HG03521 (cell line): ENCODE measurements at regions not wholly inside any gene's neighbourhood (a gene's known extent, or its start where the extent isn't known, plus 50 kb on each side); places are given as distances from the start of the nearest gene placed in this dataset.
A peak's percentile ranks its signal among the peaks of the same experiment; 100 is the strongest.
"Not testable (repeated sequence)": the region's sequence is repeated elsewhere in the genome, so short reads cannot be mapped to it uniquely, and the experiment has no call there.

Experiments
- ATAC-seq: cut with Tn5 transposase; IDR thresholded peaks from one replicate; pipeline ENCODE4 v1.9.1; 2021; ENCODE audit warnings: mild to moderate bottlenecking, moderate library complexity; ENCODE audit not compliant: unreplicated experiment

DNA sequence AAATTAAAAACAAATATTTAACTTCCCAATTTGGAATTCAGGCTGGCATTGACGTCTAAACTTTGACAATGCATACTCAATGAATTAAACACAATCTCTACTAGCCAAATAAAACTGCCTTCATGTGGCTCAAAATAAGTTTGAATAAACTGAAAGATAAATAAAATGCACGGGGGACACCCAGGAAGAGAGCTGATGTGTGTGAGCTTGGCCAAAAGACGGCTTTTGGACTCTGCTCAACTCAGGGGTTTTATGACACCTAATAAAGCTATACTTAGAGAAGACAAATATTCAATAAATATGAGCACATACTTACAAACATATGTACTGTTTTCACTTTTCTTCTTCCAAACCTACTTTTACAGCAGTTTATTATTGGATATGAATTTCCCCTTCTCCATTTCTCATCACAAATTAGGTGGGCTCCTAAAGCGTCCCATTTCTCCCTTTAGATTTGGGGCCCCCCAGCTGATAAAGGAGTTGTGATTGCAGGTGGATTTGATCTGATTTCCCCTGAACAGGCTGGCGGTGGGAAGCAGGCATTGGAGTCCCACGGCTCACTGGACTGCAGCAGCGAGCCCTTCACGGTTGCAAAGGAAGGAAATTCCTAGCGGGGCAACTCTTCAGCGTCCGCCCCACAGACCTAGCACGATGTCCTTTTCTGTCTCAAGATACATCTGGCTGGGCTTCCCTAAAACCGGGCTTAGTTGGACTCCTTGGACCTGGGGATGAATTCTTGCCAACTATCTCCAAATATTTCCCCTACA is 79.6 kb downstream of the INSIG1 start:
- ATAC-seq, result no peak

DNA sequence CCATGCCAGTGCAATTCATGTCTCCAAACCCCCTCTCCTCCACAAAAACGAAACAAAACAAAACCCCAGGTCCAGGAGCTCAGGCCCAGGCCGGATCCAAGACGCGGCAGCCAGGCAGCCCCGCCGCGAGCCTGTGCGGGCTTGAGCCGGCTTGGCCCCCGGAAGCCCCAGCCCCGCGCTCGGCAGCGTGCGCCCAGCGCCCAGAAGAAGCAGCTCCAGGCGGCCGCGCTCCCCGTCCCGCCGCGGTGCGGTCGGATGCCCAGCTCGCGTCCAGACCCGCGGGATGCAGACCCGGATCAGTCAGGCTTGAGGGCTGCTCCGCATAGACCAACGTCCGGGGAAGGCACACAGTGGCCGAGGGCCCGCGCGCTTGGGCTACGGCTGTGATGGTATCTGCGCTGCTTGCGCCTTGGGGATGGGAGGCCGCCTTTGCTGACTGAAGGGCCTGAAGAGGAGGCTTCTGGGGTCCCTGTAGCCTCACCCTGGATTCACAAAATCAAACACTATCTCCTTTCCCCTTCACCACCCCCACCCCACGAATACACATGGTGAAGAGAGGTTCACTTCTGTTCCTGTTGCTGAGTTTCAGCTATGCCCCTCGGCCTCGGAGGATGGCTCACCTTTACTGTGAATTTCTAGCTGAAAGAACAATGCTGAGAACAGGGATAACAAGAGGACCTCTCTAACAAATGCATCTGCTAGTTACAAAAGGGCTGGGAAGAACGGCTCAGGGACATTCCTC is 79.9 kb upstream of the EN2 start:
- no peak for ATAC-seq

DNA sequence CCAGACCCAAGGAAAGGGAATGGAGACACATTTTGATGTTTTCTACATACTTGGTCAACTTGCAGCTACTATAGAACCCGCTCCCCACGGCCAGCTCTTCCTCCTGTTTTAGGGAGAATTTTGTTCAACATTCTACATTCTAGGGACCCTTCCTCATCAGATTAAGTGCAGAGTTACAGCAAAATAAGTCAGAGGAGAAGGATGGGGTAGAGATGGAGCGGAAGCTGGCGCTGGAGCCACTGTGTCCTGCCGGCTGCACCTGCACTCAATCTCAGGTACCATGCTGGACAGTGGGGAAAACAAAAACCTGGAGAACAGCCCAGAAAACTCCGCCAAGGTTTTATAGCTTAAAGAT is 79.4 kb upstream of the EN2 start:
- no peak for ATAC-seq

DNA sequence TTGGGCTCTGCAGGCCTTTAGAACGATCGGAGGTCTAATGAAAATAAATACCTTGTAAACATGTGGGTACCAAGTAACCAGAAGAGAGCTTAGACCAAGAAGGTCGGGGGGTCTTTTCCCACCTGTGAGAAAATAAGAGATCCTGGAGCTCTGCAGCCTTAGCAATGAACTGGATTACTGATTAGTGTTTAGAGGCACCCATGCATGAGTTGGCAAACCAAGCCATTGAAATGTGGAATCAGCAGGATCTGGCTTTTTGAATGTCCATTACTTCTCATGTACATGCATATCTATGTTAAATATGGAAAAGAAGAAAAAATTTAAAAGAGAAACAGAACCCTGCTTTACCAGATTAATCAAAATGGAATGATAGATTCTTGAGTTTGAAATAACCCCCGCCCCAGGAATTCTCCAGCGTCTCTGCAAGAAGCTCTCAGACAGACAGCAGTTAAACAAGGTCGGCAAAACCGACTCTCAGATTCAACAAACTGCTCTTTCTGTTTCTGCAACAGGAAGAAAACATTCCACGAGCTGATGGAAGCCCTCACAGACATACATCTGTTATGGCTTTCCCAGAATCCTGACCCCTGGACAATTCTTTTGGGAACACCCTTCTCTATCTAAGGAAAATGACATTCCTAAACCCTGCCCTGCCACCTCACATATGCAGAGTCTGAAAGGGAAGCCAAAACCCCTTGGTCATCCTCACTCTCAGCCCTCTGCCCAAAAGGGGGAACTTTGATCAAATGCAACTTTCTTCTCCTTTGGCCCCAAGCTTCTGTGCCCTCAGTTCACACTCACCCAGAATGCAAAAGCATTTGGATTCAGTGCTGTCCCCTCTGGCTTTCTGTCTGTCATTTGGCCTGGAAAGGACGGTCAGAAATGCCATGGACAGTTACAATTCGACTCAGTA is 78.7 kb upstream of the EN2 start:
- ATAC-seq, result no peak

DNA sequence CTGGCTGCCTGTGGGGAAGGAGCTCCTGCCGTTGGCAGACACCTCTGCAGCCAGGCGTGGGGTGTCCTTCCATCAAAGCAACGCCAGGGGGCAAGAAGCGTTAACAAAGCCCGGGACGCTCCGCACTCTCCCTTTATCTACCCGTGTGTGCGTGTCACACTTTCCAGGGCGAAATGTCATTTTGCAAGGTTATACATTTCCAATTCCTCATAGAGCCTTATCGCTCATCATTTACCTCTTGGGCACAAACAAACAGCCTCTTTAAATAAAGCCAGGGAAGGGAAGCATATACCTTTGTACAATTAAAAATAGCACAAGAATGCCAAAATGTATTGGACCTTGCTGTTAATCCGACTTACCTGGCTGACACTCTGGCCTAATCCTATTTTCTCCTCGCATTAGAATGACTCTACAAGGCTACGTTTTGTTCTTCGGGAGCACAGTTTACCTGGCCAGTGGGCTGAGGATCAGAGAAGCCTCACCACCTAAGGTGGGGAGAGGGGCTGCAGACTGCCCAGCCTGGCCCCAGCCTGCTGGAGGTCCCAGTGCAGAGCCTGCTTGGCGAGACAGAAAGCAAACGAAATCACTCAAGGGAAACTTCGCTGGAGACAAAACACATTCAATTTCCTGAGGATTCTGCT is 77.6 kb upstream of the EN2 start:
- ATAC-seq, result peak; percentile 85

DNA sequence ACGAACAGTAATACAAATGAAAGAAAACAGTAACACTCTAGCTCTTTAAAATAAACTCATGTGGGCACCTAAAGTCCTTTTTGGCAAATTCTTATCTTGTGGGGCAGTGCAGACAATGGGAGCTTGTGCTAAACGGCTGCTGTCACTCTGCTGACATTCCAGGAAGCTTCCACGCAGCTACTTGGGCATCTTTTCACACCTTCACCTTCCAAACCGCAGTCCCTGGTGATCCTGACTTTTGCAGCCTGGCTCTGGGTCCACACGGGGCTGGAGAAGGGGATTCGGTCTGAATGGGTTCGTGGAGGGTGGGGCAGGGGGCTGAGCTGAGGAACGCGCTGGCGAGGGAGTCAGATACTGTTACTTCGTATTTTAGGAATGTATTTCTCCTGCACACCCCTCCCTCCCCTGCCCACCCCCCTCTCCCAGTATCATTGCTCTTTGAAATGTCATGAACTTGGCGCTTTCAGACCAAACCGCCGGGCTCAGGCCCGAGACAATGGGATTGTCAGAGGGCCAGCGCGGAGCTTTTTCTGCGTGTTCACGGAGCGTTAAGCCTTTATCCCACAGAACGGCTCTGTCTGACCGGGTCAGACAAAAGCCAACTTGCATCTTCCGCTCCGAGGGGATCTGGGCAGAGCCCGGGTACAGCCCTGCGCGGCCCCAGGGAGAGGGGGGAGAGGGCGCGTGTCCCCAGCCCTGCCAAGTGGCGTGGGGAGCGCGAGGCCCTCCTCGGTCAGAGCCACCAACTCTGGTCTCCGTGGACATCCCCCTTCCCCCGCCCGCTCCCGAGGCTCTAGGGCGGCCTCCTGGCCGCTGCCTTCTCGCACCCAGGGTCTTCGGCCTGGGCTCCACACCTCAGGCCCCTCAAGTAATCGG is 76.7 kb upstream of the EN2 start:
- no peak for ATAC-seq

DNA sequence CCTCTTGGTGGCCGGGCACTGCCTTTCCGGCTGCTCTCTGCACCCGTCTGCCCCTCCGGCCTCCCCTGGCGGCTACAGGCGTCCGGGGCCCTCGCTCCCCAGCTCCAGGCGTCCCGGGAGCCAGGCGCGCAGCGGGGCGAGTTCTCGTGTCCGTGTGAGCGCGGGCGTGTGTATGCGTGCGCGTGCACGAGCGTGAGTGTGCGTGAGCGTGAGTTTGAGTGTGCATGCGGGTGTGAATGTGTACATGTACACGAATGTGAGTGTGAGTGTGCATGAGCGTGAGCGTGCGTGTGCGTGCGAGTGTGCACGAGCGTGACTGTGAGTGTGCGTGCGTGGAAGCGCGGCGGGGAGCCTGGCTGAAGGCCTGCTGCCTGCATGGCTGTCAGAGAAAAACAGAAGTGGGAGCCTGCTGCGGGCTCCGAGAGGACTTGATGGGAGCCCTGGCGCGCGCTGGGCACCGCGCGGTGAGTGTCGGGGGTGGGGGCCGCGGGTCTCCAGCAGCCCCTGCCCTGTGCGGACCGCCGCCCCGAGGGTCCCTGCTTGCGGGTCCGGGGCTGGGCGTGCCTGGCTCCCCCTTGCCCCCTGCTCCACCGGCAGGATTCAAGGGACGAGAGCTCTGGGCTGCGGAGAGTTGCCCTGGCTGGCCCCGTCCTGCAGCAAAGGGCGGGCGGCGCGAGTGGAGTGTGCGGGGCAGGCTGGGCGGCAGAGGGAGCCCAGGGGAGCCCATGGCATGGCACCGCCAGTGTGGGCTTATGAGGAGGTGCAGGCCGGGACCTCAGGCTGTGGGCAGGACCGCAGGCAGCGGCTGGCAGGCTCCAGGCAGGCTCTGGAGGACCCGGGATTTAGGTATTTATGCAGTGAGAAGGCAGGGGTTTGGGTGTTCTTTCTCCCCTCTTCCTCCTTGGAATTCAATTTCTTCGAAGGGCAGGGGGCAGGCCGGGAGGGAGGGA is 75.8 kb upstream of the EN2 start:
- ATAC-seq, result no peak

DNA sequence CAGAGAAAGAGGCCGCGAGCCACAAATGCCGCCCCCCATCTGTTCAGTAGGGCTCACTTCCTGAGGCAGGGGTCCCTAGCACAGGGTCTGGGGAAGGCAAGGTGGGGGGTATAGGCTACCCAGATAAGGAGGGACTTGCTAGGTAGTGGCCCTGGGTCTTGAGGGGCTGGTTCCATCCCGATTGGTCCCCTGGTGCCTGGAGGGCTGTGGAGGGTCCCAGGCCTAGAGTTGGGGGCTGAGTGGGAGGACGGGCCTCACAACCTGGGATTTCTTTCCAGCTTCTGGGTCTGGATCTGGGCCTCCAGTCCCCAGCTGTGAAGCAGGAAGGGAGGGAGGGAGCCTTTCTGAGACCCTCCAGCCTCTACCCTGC is 75.1 kb upstream of the EN2 start:
- ATAC-seq, result no peak

DNA sequence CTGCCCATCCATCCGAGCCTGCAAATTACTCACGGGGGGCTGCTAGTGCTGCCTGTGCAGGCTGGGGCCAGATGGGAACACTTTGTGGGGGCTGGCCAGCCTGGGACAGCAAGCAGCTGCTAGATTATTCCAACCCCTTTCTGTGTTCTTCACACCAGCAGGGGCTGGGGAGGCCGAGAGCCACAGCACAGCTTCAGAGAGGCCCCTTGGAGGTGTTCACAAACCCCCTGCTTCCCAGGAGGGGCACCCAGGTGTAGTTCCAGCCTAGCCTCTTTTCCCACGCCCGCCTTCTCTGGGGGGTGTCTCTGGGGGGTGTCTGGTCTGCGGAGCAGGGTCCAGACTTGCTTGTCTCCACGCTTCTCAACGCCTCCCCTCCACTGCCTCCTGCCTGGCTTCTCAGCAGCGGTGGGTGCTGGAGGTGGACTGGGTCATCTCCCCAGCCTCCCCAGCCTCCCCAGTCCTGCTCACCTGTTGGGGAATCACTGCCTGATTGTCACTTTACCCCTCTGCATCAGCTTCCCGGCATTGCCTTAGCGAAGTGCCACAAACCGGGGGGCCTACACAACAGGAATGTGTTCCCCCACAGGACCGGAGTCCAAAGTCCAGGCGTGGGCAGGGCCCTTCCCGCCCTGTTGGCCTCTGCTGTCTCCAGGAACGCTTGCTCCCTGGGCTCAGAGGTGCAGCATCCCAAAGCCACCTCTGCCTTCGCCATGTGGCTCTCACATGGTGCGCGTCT is 74.0 kb upstream of the EN2 start:
- no peak for ATAC-seq

DNA sequence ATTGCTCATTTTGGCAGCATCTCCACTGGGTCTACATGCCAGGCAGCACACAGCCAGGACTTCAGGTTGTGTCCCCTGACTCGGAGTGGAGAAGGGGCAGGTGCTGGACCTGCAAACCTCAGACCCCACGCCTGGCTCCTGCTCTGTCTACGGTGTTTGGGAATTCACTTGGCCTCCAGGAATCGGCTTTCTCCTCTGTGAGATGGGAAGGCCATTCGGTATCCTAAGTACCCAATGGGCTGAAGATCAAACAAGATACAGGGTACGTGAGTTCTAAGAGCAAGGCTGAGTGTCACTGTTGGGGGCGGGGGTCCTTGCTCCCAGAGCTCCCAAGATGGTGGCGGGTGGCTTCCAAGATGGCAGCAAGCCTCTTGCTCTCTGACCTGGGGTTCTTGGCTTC is 73.2 kb upstream of the EN2 start:
- no peak for ATAC-seq

DNA sequence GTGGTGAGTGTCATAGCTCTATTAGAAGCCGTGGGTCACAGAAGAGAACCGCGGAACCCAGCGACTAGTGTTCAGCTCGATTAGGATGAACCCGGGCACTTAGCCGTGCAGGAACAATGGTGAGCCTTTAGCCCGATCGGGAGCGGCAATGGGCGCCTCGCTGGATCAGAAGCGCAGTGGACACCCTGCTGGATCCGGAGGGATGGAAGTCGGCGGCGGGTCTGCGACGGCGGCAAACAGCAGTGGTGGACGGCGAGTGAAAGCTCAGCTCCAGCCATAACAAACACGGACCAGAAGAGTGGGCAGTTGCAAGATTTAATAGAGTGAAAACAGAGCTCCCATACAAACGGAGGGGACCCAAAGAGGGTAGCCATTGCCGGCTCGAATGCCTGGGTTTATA is 72.7 kb upstream of the EN2 start:
- not testable (repeated sequence) for ATAC-seq

DNA sequence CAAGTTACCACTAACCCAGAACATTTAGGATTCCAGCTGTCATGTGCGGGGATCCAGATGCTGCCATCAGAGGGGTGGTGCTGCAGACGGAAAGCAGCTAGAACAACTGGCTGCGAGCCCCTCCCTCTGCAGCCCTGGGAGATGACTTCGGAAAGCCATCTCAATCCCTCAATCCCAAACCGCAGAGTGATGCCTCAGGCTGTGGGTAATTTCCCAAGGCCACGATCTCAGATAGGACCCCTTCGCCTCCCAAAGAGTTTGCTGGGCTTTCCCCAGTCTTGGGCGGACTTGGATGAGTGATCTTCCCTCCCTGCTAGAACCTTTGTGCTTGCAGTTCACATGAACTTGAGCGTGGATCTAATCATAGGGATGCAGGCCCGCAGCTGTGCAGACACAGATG is 71.3 kb upstream of the EN2 start:
- no peak for ATAC-seq

DNA sequence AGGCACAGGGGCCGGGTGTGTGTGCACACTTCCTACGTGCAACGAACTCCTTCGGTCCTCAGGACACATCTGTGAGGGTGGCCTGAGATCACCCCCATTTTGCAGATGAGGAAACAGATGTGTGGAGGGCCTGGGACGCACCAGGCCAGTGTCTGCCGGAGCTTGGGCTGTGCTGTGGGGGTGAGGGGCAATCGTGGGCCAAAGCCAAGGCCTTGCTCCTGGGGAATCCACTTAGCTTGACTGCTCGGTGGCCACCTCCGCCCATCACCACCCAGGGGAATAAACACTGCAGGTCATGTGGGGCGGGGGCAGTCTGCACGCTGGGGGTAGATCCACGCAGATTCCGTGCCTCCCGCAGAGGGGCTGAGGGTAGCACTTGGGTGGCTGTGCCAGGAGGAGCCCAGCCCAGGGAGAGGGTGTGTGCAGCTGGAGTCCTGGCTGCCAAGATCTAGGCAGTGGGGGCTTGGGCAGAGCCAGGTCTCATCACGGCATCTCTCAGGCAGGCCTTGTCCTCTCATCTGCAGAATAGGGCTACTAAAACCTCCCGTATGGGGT is 70.8 kb upstream of the EN2 start:
- ATAC-seq, result no peak

DNA sequence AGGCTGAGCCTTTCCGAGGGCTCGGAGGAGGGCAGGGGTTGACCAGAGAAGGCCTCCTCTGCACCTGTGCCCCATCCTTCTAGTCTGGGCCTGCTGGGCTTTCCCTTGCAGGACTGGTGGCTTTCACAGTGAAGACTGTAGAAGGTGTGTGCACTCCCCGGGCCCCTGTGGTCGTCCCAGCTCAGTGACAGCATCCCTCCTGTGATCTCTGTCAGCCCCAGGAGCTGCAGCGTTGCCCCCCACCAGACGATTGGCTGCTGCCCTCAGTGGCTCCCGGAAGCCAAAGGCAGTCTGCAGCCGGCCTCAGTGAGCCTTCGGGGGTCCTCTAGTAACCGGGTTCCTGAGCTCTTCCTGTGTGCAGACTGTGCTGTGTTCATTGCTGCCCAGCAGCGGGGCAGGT is 69.4 kb upstream of the EN2 start:
- no peak for ATAC-seq

DNA sequence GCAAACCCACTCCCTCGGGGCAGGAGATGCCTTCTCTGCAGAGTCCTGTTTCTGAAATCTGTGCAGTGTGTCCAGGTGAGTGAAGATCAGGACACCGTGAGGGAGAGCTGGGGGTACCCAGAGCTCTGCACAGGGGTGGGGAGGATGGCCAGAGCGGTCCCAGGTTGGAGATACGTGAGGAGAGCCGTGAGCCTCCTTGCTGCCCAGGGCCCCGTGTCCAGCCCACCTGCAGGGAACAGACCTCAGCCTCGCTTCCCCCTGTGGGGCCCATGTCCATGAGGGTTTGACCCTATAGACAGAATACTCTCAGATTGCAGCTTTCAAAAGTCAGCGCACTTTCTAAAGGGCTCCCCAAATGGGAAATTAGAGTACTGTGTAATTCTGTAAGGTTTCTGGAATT is 66.5 kb upstream of the EN2 start:
- ATAC-seq, result no peak

DNA sequence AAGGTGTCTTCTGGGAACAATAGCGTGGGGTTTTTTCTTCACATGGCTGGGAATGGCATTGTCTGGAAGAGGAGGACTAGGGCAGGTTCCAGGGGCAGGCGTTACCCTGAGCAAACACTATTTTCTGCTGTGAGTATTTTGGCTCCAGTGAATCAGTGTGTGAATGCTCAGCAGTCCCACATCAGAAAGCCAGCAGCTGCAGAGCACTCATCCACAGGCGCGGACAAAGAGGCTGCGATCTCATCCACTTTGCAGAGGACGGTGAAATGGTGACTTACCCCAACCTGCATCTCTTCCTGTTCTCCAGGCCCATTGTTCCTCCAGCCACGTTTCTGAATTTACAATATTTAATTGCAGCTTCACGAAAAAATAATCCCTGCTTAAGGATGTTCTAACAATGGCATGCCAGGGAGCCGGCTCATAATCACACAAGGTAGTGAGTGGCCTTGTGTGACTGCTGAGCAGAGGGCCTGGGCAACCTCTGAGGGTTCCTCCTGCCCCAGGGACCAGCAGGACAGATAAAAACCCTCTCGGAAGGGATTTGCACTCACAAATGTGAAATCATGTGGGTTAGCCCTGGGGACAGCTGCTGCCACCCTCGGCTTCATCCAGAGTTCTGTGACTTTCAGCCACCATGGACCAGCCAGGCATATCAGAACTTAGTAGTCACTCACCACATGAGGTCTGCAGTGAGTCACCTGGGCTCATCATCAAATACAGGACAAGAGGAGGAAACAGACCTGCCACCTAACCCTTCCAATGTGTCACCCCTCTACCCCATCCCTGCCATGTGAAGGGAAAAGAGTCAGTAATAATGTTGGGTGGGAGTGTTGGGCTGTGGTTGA is 65.0 kb upstream of the EN2 start:
- no peak for ATAC-seq

DNA sequence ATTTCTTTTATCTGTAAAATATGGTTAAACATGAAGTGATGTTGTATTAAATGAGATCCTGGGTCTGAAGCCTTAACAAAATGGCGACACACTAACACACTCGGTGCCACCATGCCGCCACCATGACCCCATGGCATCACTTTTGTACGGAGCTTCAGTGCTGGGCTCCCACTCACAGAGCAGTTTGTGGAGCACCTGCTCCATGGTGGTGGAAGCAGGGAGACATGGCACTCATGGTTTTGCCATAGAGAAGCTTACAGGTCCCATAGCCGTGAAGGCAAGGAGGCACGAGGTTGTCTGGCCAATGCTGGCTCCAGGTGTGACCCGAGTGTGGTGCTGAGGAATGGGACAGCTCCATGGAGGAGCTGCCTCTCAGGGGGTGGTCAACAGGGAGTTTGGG is 63.5 kb upstream of the EN2 start:
- no peak for ATAC-seq
